Esophagus squamous epithelium (tissue), 5 donors: ENCODE measurements at regions not wholly inside any gene's neighbourhood (a gene's known extent, or its start where the extent isn't known, plus 50 kb on each side); places are given as distances from the start of the nearest gene placed in this dataset.

Experiments used
- DNase-seq: peaks from one replicate; lab custom pipeline; 2025; lab: John Stamatoyannopoulos, UW
- H3K27ac ChIP-seq, 4 donors: fragments of 200-600 bp; sonication (generic); one replicate each; pipeline ENCODE4 v1.5.1; 2016 to 2019; ENCODE audit warnings: mild to moderate bottlenecking in 1 of 4
- H3K27me3 ChIP-seq, 4 donors: fragments of 200-600 bp; sonication (generic); 1 replicate in 3 of 4; 2 replicates in 1 of 4; pipeline versions ENCODE4 v1.5.1 to v1.6.0; 2017 to 2021; ENCODE audit warnings: antibody characterized with exemption in 1 of 4
- H3K36me3 ChIP-seq, 3 donors: fragments of 200-600 bp; sonication (generic); one replicate each; pipeline ENCODE4 v1.5.1; 2016 to 2019
- H3K4me1 ChIP-seq, 3 donors: fragments of 200-600 bp; sonication (generic); one replicate each; pipeline ENCODE4 v1.5.1; 2017 to 2019
- H3K4me3 ChIP-seq, 4 donors: fragments of 200-600 bp; sonication (generic); 1 replicate in 3 of 4; 2 replicates in 1 of 4; pipeline ENCODE4 v1.5.1; 2016 to 2019; ENCODE audit warnings: mild to moderate bottlenecking in 2 of 4, moderate library complexity in 1 of 4
- H3K9me3 ChIP-seq, 3 donors: fragments of 200-600 bp; sonication (generic); one replicate each; pipeline ENCODE4 v1.5.1; 2016 to 2019
- CTCF ChIP-seq, 6 experiments: fragments of 450-650 bp in 4 of 6; fragments of 200-600 bp in 2 of 6; sonication (generic) in 2 of 6; IDR thresholded peaks; one replicate each; pipeline ENCODE4 v1.5.1; 2016 to 2019; ENCODE audit warnings: antibody characterized with exemption in 6 of 6, mild to moderate bottlenecking in 4 of 6, moderate library complexity in 4 of 6
- POLR2A ChIP-seq, 4 donors: fragments of 450-650 bp; IDR thresholded peaks; one replicate each; pipeline ENCODE4 v1.6.1; 2017; ENCODE audit warnings: antibody characterized with exemption in 4 of 4, mild to moderate bottlenecking in 4 of 4, moderate library complexity in 3 of 4
- WGBS, 2 donors: methylation state at CpG; one replicate each; pipeline ENCODE4 v1.1.5; 2018; 5-methylcytosine and 5-hydroxymethylcytosine counted together
- intact Hi-C: fragments of 100-400 bp; cut with DNase I; formaldehyde crosslinking; loops from one replicate; pipeline ENCODE4 v1.15.0; 2022
- small RNA-seq, 4 donors: library from RNA; depleted of rRNA; stranded (forward); fragments of <200 nt; gene quantifications; one replicate each; pipeline ENCODE3, GENCODE V24; 2016
- donor health status: DM: yes; HTN: yes; CAD: no.

GRCh38 chr6:114404339-114404955 is 61.6 kb upstream of the HS3ST5 start:
- no peak for DNase-seq
- H3K27ac ChIP-seq: no peak overlapping the region
- H3K9me3 ChIP-seq: no peaks in the 10 kb centered on the region
- H3K36me3 ChIP-seq: no peaks in the 10 kb centered on the region
- 45 to 65% methylated on average over 1 of the region's 1 CpG for WGBS, 2 donors
- H3K27me3 ChIP-seq: no peaks in the 10 kb centered on the region
- TF ChIP-seq POLR2A (IDR thresholded peaks at IDR 0.05): no peak
- no peak for TF ChIP-seq CTCF (IDR thresholded peaks at IDR 0.05)
- intact Hi-C loops: no loop called here
- H3K4me1 ChIP-seq: no peaks in the 10 kb centered on the region
- H3K4me3 ChIP-seq: no peak overlapping the region

GRCh38 chr6:114403858-114404257 is 61.0 kb upstream of the HS3ST5 start:
- Histone ChIP-seq H3K27ac (no peak overlapping the region), H3K4me1 (no peaks in the 10 kb centered on the region), H3K27me3 (no peaks in the 10 kb centered on the region), H3K4me3 (no peak overlapping the region), H3K9me3 (no peaks in the 10 kb centered on the region), H3K36me3 (no peaks in the 10 kb centered on the region)
- TF ChIP-seq CTCF (IDR thresholded peaks at IDR 0.05): no peak
- TF ChIP-seq POLR2A (IDR thresholded peaks at IDR 0.05): no peak
- intact Hi-C loops: no loop called here
- DNase-seq: no peak
- WGBS, 2 donors: 50 to 70% methylated on average over 1 of the region's 1 CpG

GRCh38 chr6:114398481-114398880 is 55.7 kb upstream of the HS3ST5 start:
- Histone ChIP-seq H3K4me3 (no peak overlapping the region), H3K9me3 (no peaks in the 10 kb centered on the region), H3K27me3 (no peaks in the 10 kb centered on the region), H3K27ac (no peak overlapping the region), H3K4me1 (no peaks in the 10 kb centered on the region), H3K36me3 (no peaks in the 10 kb centered on the region)
- TF ChIP-seq POLR2A (IDR thresholded peaks at IDR 0.05) (no peak), CTCF (IDR thresholded peaks at IDR 0.05) (no peak)
- DNase-seq: no peak
- 45 to 48% methylated on average over 2 of the region's 2 CpGs for WGBS, 2 donors
- intact Hi-C loops: no loop called here

Small RNAs in the stretch of these regions (small RNA-seq; reads per million reads assigned to genes)
- gene AL606845.1 (0 reads per million in 4 donors), gene RNU6-475P (0 reads per million in 4 donors)
